ENCODE measurements at regions not wholly inside any gene's neighbourhood (a gene's known extent, or its start where the extent isn't known, plus 50 kb on each side); places are given as distances from the start of the nearest gene placed in this dataset.

- H3K4me1 ChIP-seq, result no peaks in the 10 kb centered on the region
- H3K27me3 ChIP-seq, result no peaks in the 10 kb centered on the region
- TF ChIP-seq POLR2A (IDR thresholded peaks at IDR 0.05) (no peak), POLR2AphosphoS5 (IDR thresholded peaks at IDR 0.05) (no peak), CTCF (IDR thresholded peaks at IDR 0.05) (no peak), EP300 (IDR thresholded peaks at IDR 0.05) (no peak)
- H3K4me3 ChIP-seq, result no peak overlapping the region
- no peak overlapping the region for H3K27ac ChIP-seq
- peaks cover 0 to 2% (median 0%) of the 10 kb centered on the region in 4 donors for H3K9me3 ChIP-seq
- DNase-seq, result peak; percentile 58
- no peaks in the 10 kb centered on the region for H3K36me3 ChIP-seq
- WGBS, 2 donors, result 83 to 90% methylated on average over 20 of the region's 20 CpGs
- intact Hi-C loops (cut with DNase I), result loop anchor here (10.0 kb wide), 1 partner anchor 1153 kb away; no protein-coding TSS in a partner anchor
These were observed 648.9 kb upstream of the VRK2 start for GRCh38 chr2:57397550-57398360.

DNA sequence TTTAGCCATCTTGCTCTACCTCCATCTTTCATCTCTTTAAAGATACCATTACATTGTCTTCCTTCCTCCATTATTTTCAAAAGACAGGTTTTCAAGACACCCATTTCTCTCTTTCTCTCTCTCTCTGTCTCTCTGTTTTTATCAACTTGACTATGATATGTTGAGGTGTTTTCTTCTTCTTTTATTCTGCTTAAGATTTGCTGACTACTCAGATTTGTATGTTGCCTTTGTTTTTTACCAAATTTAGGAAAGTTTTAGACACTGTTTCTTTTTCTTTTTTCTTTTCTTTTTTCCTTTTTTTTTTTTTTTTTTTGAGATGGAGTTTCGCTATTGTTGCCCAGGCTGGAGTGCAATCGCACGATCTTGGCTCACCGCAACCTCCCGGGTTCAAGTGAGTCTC lies 647.5 kb upstream of the VRK2 start:
- Histone ChIP-seq H3K27ac (no peak overlapping the region), H3K9me3 (peaks cover 0 to 2% (median 0%) of the 10 kb centered on the region in 4 donors), H3K36me3 (no peaks in the 10 kb centered on the region), H3K27me3 (no peaks in the 10 kb centered on the region), H3K4me3 (no peak overlapping the region), H3K4me1 (no peaks in the 10 kb centered on the region)
- intact Hi-C loops (cut with DNase I), result loop anchor here (10.0 kb wide), 1 partner anchor 1154 kb away; no protein-coding TSS in a partner anchor
- DNase-seq, result no peak
- TF ChIP-seq EP300 (IDR thresholded peaks at IDR 0.05) (no peak), CTCF (IDR thresholded peaks at IDR 0.05) (no peak), POLR2AphosphoS5 (IDR thresholded peaks at IDR 0.05) (no peak), POLR2A (IDR thresholded peaks at IDR 0.05) (no peak)
- WGBS, 2 donors, result 74 to 96% methylated on average over 5 of the region's 5 CpGs

GRCh38 chr2:57402096-57402495 lies 644.5 kb upstream of the VRK2 start:
- Histone ChIP-seq H3K27ac (no peak overlapping the region), H3K9me3 (peaks cover 0 to 2% (median 0%) of the 10 kb centered on the region in 4 donors), H3K4me3 (no peak overlapping the region), H3K4me1 (no peaks in the 10 kb centered on the region), H3K27me3 (no peaks in the 10 kb centered on the region), H3K36me3 (no peaks in the 10 kb centered on the region)
- no peak for DNase-seq
- no peak for TF ChIP-seq POLR2A (IDR thresholded peaks at IDR 0.05)
- no peak for TF ChIP-seq POLR2AphosphoS5 (IDR thresholded peaks at IDR 0.05)
- no peak for TF ChIP-seq EP300 (IDR thresholded peaks at IDR 0.05)
- TF ChIP-seq CTCF (IDR thresholded peaks at IDR 0.05), result no peak
- intact Hi-C loops (cut with DNase I), result no loop called here
- 86 to 91% methylated on average over 2 of the region's 2 CpGs for WGBS, 2 donors

- Histone ChIP-seq H3K36me3 (no peaks in the 10 kb centered on the region), H3K27me3 (no peaks in the 10 kb centered on the region), H3K4me1 (no peaks in the 10 kb centered on the region), H3K9me3 (no peaks in the 10 kb centered on the region), H3K27ac (no peak overlapping the region), H3K4me3 (no peak overlapping the region)
- WGBS, 2 donors, result 57 to 65% methylated on average over 1 of the region's 1 CpG
- TF ChIP-seq EP300 (IDR thresholded peaks at IDR 0.05) (no peak), CTCF (IDR thresholded peaks at IDR 0.05) (no peak), POLR2AphosphoS5 (IDR thresholded peaks at IDR 0.05) (no peak), POLR2A (IDR thresholded peaks at IDR 0.05) (no peak)
- DNase-seq, result no peak
- intact Hi-C loops (cut with DNase I), result no loop called here
These were observed 643.9 kb upstream of the VRK2 start for GRCh38 chr2:57402755-57403154.
